H1 (cell line): ENCODE measurements at regions not wholly inside any gene's neighbourhood (a gene's known extent, or its start where the extent isn't known, plus 50 kb on each side); places are given as distances from the start of the nearest gene placed in this dataset.

Experiments used
- CTCF ChIA-PET: fragments of 300-600 bp; sonication (Branson Sonifier 250); formaldehyde crosslinking; loops from one replicate; lab custom pipeline; 2021; ENCODE audit not compliant: partially characterized antibody; lab: Charles Lee
- POLR2A ChIA-PET: fragments of 300-600 bp; sonication (Branson Sonifier 250); formaldehyde crosslinking; loops from one replicate; lab custom pipeline; 2021; ENCODE audit warnings: inconsistent platforms; ENCODE audit not compliant: partially characterized antibody; lab: Charles Lee
- DNase-seq, 2 experiments: peaks; one replicate each; pipeline versions ENCODE4 v3.0.0 to v3.0.0-alpha.2; 2010 to 2022; ENCODE audit warnings: low spot score in 2 of 2, low read depth in 1 of 2, mixed read lengths in 1 of 2
- FAIRE-seq: peaks from 2 replicates; lab custom pipeline; 2011; peaks lifted over from hg19 to GRCh38; lab: Jason Lieb, UNC
- H2AFZ ChIP-seq: 2 replicates; pipeline ENCODE4 v1.8.1; 2012; ENCODE audit warnings: low read length, inconsistent platforms
- H2AK5ac ChIP-seq: 2 replicates; pipeline ENCODE4 v1.6.1; 2013; ENCODE audit warnings: low read depth, low read length
- H2BK120ac ChIP-seq: replicated peaks from 2 replicates; pipeline ENCODE3; 2013; ENCODE audit warnings: low read depth, low read length, inconsistent platforms
- H2BK12ac ChIP-seq: 2 replicates; pipeline ENCODE4 v1.6.1; 2013; ENCODE audit warnings: low read depth, low read length
- H2BK15ac ChIP-seq: 2 replicates; pipeline ENCODE4 v1.6.1; 2013; ENCODE audit warnings: low read length
- H2BK20ac ChIP-seq: 2 replicates; pipeline ENCODE4 v1.6.1; 2013; ENCODE audit warnings: low read length
- H2BK5ac ChIP-seq: 2 replicates; pipeline ENCODE4 v1.6.1; 2013; ENCODE audit warnings: low read depth, low read length
- H3K14ac ChIP-seq: 2 replicates; pipeline ENCODE4 v1.6.1; 2013; ENCODE audit warnings: inconsistent platforms; ENCODE audit not compliant: insufficient read length
- H3K18ac ChIP-seq: 2 replicates; pipeline ENCODE4 v1.6.1; 2013; ENCODE audit warnings: low read length; ENCODE audit errors: extremely low read depth
- H3K23ac ChIP-seq: 2 replicates; pipeline ENCODE4 v1.6.1; 2013; ENCODE audit warnings: inconsistent platforms; ENCODE audit not compliant: insufficient read length
- H3K23me2 ChIP-seq: 2 replicates; pipeline ENCODE4 v1.6.1; 2013; ENCODE audit warnings: low read depth, low read length
- H3K27ac ChIP-seq: 2 replicates; pipeline ENCODE4 v1.6.1; 2011; ENCODE audit warnings: low read depth, low read length, inconsistent platforms
- H3K27me3 ChIP-seq, 4 experiments: replicated peaks in 1 of 4; 1 replicate in 1 of 4; 2 replicates in 3 of 4; pipeline versions ENCODE4 v1.6.1 to v1.8.1; 2011 to 2013; ENCODE audit warnings: low read length in 3 of 4, mild to moderate bottlenecking in 3 of 4, inconsistent platforms in 2 of 4, mixed read lengths in 2 of 4, moderate library complexity in 1 of 4; ENCODE audit not compliant: control insufficient read depth in 3 of 4, insufficient read depth in 3 of 4; ENCODE audit errors: extremely low read depth in 1 of 4
- H3K36me3 ChIP-seq, 4 experiments: 2 replicates each; pipeline versions ENCODE4 v1.6.1 to v1.8.1; 2011 to 2013; ENCODE audit warnings: mild to moderate bottlenecking in 4 of 4, low read length in 3 of 4, moderate library complexity in 2 of 4, control low read depth in 1 of 4, inconsistent platforms in 1 of 4; ENCODE audit not compliant: insufficient read depth in 4 of 4, control insufficient read depth in 2 of 4
- H3K4ac ChIP-seq: replicated peaks from 2 replicates; pipeline ENCODE3; 2013; ENCODE audit warnings: low read length, low read depth, mixed read lengths, inconsistent platforms; ENCODE audit not compliant: insufficient read length
- H3K4me1 ChIP-seq, 4 experiments: replicated peaks in 1 of 4; 1 replicate in 1 of 4; 2 replicates in 3 of 4; pipeline versions ENCODE4 v1.6.1 to v1.8.1; 2011 to 2013; ENCODE audit warnings: low read length in 3 of 4, inconsistent platforms in 2 of 4, mixed read lengths in 1 of 4; ENCODE audit not compliant: insufficient read depth in 4 of 4, control insufficient read depth in 3 of 4
- H3K4me2 ChIP-seq, 2 experiments: 2 replicates each; pipeline versions ENCODE4 v1.6.1 to v1.8.1; 2011 to 2013; ENCODE audit warnings: low read depth in 2 of 2, low read length in 2 of 2, control low read depth in 1 of 2, inconsistent platforms in 1 of 2, mild to moderate bottlenecking in 1 of 2; ENCODE audit not compliant: insufficient read depth in 1 of 2
- H3K4me3 ChIP-seq, 4 experiments: fragments of 200-600, 300-600 bp in 1 of 4; sonication (generic), shearing (Covaris generic), sonication (Bioruptor Twin) in 1 of 4; 2 replicates each; pipeline versions ENCODE4 v1.5.1 to v1.8.1; 2011 to 2016; ENCODE audit warnings: low read length in 4 of 4, low read depth in 3 of 4, control low read depth in 2 of 4, inconsistent platforms in 2 of 4, mild to moderate bottlenecking in 2 of 4, mixed read lengths in 1 of 4, moderate library complexity in 1 of 4; ENCODE audit not compliant: insufficient read depth in 2 of 4; ENCODE audit errors: extremely low read depth in 1 of 4
- H3K56ac ChIP-seq: replicated peaks from 2 replicates; pipeline ENCODE3; 2013; ENCODE audit warnings: low read depth, mild to moderate bottlenecking, mixed read lengths, low read length, inconsistent platforms; ENCODE audit not compliant: insufficient read length
- H3K79me1 ChIP-seq: 2 replicates; pipeline ENCODE4 v1.6.1; 2013; ENCODE audit warnings: low read depth, low read length, control low read depth
- H3K79me2 ChIP-seq, 2 experiments: 2 replicates each; pipeline versions ENCODE4 v1.6.1 to v1.8.1; 2012 to 2013; ENCODE audit warnings: low read length in 2 of 2, mild to moderate bottlenecking in 2 of 2, inconsistent platforms in 1 of 2; ENCODE audit not compliant: insufficient read depth in 2 of 2, control insufficient read depth in 1 of 2
- H3K9ac ChIP-seq, 4 experiments: replicated peaks in 1 of 4; 1 replicate in 1 of 4; 2 replicates in 3 of 4; pipeline versions ENCODE4 v1.6.1 to v1.8.1; 2011 to 2013; ENCODE audit warnings: low read depth in 3 of 4, low read length in 3 of 4, control low read depth in 2 of 4, mild to moderate bottlenecking in 2 of 4, moderate library complexity in 2 of 4, inconsistent platforms in 1 of 4; ENCODE audit errors: extremely low read depth in 1 of 4
- H3K9me3 ChIP-seq, 2 experiments: 2 replicates each; pipeline versions ENCODE4 v1.6.1 to v1.8.1; 2012 to 2013; ENCODE audit warnings: mild to moderate bottlenecking in 2 of 2, moderate library complexity in 2 of 2, control low read depth in 1 of 2, inconsistent platforms in 1 of 2, low read depth in 1 of 2, low read length in 1 of 2, mixed read lengths in 1 of 2; ENCODE audit not compliant: insufficient read depth in 2 of 2
- H4K20me1 ChIP-seq, 2 experiments: replicated peaks in 1 of 2; 2 replicates each; pipeline versions ENCODE3 to v1.8.1; 2011 to 2013; ENCODE audit warnings: inconsistent platforms in 2 of 2, low read length in 2 of 2, mild to moderate bottlenecking in 1 of 2; ENCODE audit not compliant: insufficient read depth in 2 of 2, control insufficient read depth in 1 of 2
- H4K5ac ChIP-seq: 2 replicates; pipeline ENCODE4 v1.6.1; 2013; ENCODE audit warnings: low read length, low read depth, mixed read lengths, inconsistent platforms; ENCODE audit not compliant: insufficient read length
- H4K8ac ChIP-seq: 2 replicates; pipeline ENCODE4 v1.8.0; 2013; ENCODE audit warnings: mild to moderate bottlenecking, moderate library complexity, low read length, inconsistent platforms; ENCODE audit not compliant: insufficient read depth; ENCODE audit errors: extremely low read depth
- H4K91ac ChIP-seq: replicated peaks from 2 replicates; pipeline ENCODE3; 2013; ENCODE audit warnings: low read length, mixed read lengths, inconsistent platforms; ENCODE audit not compliant: insufficient read length
- CHD1 ChIP-seq: IDR thresholded peaks from 2 replicates; pipeline ENCODE4 v1.6.1; 2012; ENCODE audit warnings: low read depth, low read length, improper control_type of control experiment
- EP300 ChIP-seq, 2 experiments: IDR thresholded peaks; 1 replicate in 1 of 2; 2 replicates in 1 of 2; pipeline ENCODE4 v1.6.1; 2011 to 2012; ENCODE audit warnings: low read depth in 2 of 2, low read length in 2 of 2, mild to moderate bottlenecking in 2 of 2, borderline replicate concordance in 1 of 2, inconsistent platforms in 1 of 2, moderate library complexity in 1 of 2
- GTF2F1 ChIP-seq: IDR thresholded peaks from 2 replicates; pipeline ENCODE4 v1.6.1; 2012; ENCODE audit warnings: low read depth, low read length, improper control_type of control experiment, borderline replicate concordance
- KDM4A ChIP-seq: IDR thresholded peaks from one replicate; pipeline ENCODE4 v1.7.1; 2012; ENCODE audit warnings: low read depth, mild to moderate bottlenecking, moderate library complexity, low read length, inconsistent platforms; ENCODE audit not compliant: severe bottlenecking
- NRF1 ChIP-seq: IDR thresholded peaks from 2 replicates; pipeline ENCODE4 v1.6.1; 2011; ENCODE audit warnings: mild to moderate bottlenecking, low read depth, low read length, improper control_type of control experiment
- RNF2 ChIP-seq: fragments of 200-900, 300-1000 bp; sonication (generic); IDR thresholded peaks from 2 replicates; pipeline ENCODE4 v1.7.1; 2016; ENCODE audit warnings: borderline replicate concordance, low read depth, mild to moderate bottlenecking, antibody characterized with exemption, low read length; ENCODE audit not compliant: poor library complexity, severe bottlenecking; ENCODE audit errors: missing control alignments
- TBP ChIP-seq: IDR thresholded peaks from 2 replicates; pipeline ENCODE4 v1.6.1; 2011; ENCODE audit warnings: low read depth, low read length, improper control_type of control experiment
- WGBS, 2 experiments: shearing (Covaris generic) in 1 of 2; methylation state at CpG; one replicate each; pipeline versions ENCODE4 v1.1.6 to v1.1.7; 2013 to 2015; ENCODE audit warnings: low lambda C conversion rate in 2 of 2, mixed read lengths in 2 of 2, inconsistent platforms in 1 of 2, low coverage in 1 of 2, missing lambda C conversion rate in 1 of 2; ENCODE audit not compliant: insufficient replicate concordance in 2 of 2, insufficient coverage in 1 of 2, insufficient read length in 1 of 2; ENCODE audit errors: extremely low coverage in 1 of 2, missing lambda C conversion rate in 1 of 2; 5-methylcytosine and 5-hydroxymethylcytosine counted together
- TF ChIP-seq, protein P1 (sequence below): IDR thresholded peaks from 2 replicates; pipeline ENCODE4 v1.6.1; 2012; ENCODE audit warnings: inconsistent platforms

DNA sequence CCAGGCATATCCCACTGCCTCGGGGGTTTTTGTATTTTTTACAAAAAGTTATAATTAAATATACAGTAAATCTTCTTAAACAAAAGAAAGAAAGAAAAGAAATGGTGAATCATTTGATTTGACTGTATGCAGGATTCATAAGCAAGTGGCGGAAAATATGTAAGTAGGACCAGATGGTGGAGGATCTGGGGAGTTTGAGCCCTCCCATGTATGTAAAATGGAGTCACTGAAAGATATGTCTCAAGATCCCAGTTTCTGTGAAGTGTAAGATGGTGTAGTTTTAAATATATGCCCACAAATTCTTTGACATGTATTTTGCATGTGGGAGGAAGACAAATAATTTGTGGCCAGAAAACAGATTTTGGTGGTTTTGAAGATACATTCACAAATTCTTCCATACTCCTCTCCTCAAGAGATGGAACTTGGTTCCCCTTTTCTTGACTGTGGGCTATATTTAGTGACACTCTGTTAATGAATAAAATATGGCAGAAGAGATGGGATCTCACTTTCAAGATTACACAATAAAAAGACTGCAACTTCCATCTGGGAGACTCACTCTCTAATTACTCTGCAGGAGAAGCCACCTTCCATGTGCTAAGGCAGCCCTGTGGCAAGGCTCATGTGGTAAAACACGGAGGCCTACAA lies 133.6 kb upstream of the S100G start:
- Histone ChIP-seq H3K18ac (no peak overlapping the region), H3K79me2 (no peaks in the 10 kb centered on the region), H4K91ac (no peak overlapping the region), H3K36me3 (no peaks in the 10 kb centered on the region), H3K23me2 (no peaks in the 10 kb centered on the region), H3K9me3 (no peaks in the 10 kb centered on the region), H3K56ac (no peak overlapping the region), H3K27me3 (no peaks in the 10 kb centered on the region), H3K4me3 (no peak overlapping the region), H2BK12ac (no peak overlapping the region), H3K4me1 (peaks cover 0 to 3% (median 0%) of the 10 kb centered on the region in 4 experiments; a peak in 3 of 7 replicates), H3K4ac (no peak overlapping the region), H2BK5ac (no peak overlapping the region), H3K4me2 (no peak overlapping the region), H2BK120ac (no peak overlapping the region), H2AK5ac (no peak overlapping the region), H4K5ac (no peak overlapping the region), H3K27ac (no peak overlapping the region), H3K9ac (no peak overlapping the region), H3K14ac (no peak overlapping the region), H4K20me1 (no peaks in the 10 kb centered on the region), H2AFZ (no peak overlapping the region), H3K23ac (no peak overlapping the region), H3K79me1 (no peaks in the 10 kb centered on the region), H4K8ac (no peak overlapping the region), H2BK15ac (no peak overlapping the region), H2BK20ac (no peak overlapping the region)
- TF ChIP-seq RNF2: no peak
- TF ChIP-seq TBP: no peak
- TF ChIP-seq NRF1: no peak
- TF ChIP-seq, protein P1, sequence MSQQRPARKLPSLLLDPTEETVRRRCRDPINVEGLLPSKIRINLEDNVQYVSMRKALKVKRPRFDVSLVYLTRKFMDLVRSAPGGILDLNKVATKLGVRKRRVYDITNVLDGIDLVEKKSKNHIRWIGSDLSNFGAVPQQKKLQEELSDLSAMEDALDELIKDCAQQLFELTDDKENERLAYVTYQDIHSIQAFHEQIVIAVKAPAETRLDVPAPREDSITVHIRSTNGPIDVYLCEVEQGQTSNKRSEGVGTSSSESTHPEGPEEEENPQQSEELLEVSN: no peak
- TF ChIP-seq EP300 (IDR thresholded peaks at IDR 0.05; ENCODE audit: borderline replicate concordance in 1 of 2, low read depth in 2 of 2, low read length in 2 of 2): no peak
- no peak for TF ChIP-seq CHD1
- TF ChIP-seq KDM4A: no peak
- TF ChIP-seq GTF2F1: no peak
- no peak for FAIRE-seq
- CTCF ChIA-PET: no interaction called here
- 100% methylated on average over 3 of the region's 3 CpGs; no CpG with 5 or more reads in 1 of the 2 experiments for WGBS, 2 experiments
- POLR2A ChIA-PET: no interaction called here
- no peak for DNase-seq
